ENCODE measurements at regions not wholly inside any gene's neighbourhood (a gene's known extent, or its start where the extent isn't known, plus 50 kb on each side); places are given as distances from the start of the nearest gene placed in this dataset.

DNA sequence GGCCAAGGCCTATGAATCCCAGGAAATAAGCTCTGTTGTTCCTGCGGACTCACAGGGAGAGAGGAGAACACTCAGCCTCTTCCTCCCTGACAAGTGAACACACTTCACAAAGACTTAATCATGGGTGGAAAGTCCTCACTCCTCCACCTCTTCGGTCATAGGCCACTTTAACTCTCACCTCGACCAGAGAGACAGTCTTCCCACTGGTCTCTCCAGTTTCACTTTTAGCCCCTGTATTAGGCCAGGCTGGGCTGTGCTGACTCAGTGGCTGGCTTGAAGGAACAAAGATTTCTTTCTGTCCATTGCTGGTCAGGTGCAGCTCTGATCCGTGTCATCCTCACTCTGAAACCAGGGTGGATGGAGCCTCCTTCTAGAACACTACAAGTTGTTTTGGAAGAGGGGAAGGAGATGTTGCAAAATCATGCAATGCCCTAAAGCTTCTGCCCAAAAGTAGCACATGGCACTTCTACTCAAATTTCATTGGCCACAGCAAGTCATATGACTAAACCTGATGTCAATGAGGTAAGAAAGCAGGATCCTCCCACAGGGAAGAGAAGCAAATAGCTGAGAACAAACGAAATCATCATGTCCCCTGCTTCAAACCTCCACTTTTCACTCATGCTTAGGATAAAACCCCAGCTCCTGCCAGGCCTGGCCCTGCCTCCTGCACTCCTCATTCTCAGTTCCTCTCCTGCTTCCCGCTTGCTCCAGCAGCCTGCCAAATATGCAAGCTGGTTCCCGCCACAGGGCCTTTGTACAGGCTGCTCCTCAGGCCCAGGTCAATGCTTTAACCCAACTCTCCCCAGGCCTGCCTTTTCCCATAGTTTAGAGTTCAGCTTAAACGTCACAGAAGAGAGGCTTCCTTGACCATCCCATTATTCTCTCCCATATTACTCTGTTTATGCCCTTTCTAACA, 150.5 kb upstream of the RUNX3 start:
- DNase-seq (ENCODE audit: low spot score), result no peak

GRCh38 chr1:25079048-25079447, 149.0 kb upstream of the RUNX3 start:
- DNase-seq (ENCODE audit: low spot score), result no peak

DNA sequence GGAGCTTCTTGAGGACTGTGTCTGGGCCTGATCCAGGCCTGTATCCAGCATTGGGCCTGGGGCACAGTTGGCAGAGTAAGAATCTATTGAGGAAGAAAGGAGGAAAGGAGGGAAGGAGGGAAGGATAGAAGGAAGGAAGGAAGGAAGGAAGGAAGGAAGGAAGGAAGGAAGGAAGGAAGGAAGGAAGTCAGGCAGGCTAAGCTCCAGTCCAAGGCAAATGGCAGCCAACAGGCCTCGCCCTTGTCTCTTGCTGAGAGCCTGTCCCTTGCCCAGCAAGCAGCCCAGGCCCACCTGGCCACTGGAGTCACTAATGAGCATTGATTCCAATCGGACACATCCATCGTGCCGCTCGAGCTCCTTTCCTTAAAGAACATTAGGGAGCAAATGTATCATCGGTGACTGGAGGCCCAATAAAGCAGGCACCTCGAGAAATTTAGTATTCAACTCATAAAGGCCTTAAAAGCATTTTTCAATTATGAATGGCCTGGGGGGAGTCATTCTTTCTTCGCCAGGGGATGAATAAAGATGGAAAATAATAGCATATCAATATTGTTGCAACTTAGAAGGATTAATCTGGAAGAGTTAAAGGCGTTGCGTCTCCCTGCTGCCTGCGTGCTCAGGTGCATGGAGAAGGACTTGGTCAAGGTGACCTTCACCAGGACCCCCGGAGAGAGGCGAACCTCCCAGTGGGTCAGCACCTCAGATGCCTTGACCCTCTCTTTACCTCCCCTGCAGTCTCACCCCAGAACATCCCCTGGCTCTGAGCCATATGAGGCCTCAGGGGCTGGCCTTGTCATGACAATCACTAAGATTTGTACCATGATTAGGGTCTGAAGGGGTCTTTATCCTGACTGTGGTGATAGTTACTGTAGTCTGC, 144.5 kb upstream of the RUNX3 start:
- DNase-seq (ENCODE audit: low spot score), result no peak

- no peak for DNase-seq (ENCODE audit: low spot score)
Measured at GRCh38 chr1:25073640-25074270, 143.7 kb upstream of the RUNX3 start.

GRCh38 chr1:25072461-25072860, 142.4 kb upstream of the RUNX3 start:
- DNase-seq (ENCODE audit: low spot score), result no peak

DNA sequence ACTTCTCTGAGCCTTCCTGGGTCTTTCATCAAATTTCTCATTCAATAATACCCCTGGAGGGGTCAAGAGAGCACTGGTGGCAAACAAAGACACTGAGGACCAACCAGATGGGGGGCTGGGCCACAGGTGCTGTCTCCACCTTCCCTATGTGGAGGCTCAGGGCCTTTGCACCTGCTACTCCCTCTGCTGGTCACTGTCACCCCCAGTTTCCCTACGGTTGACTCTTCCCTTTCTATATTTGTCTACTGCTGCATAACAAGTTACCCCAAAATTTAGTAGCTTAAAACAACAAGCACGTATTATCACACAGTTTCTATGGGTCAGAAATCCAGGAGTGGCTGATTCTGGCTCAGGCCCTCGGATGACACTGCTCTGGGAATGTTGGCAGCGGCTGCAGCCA, 138.8 kb upstream of the RUNX3 start:
- DNase-seq (ENCODE audit: low spot score), result no peak

DNA sequence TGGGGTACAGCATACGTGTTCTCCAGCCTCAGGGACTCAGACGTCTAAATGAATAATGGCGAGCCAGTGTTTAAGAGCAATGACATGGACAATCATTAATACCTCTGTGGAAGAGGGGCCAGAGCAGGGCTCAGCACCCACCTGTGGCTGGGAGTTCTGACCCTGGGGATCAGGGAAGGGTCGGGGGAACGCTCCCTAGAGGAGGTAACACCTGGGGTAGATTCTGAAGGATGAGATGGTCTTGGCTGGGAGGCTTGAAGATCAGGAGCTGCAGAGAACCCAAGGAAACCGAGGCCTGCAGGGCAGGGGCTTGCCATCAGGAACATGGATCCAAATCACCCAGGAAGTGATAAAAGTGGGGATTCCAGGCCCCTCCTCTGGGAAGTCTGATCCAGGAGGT, 138.2 kb upstream of the RUNX3 start:
- DNase-seq (ENCODE audit: low spot score), result no peak

GRCh38 chr1:25067518-25068251, 137.6 kb upstream of the RUNX3 start:
- DNase-seq (ENCODE audit: low spot score), result no peak

DNA sequence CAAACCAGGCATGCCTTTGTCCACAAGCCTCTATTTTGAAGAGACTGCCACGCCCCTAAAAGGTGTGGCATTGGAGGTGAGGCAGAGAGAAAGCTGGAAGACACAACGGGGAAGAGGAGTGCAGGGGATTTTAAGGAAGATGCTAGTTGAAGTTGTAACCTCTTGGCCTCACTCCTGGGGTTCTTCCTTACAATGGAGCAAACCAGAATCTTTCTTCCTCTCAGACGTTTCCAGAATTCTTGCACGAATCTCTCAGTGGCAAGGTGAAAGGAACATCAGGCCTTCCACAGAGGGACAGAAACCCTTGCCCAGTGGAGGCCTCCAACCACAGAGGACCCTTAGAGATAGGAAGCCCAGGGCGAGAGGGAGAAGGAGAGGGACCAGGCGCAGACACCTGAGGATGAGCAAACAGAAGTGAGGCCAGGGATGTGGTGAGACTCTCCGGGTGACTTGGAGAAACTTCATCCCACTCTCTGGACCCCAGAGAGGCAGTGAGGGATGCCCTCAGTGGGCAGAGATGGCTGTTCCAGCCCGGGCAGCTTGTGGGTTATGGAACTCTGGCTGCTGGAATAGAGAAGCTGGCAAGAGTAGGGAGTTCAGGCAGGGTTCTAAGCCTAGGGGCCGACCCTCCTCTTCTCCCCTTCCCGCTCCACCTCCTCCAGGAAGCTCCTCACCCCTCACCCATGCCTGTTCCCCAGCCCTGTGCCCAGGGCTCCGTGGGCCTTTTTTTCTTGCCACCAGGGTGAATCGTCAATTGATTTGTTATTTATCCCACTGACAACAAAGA, 136.8 kb upstream of the RUNX3 start:
- DNase-seq (ENCODE audit: low spot score), result no peak

GRCh38 chr1:25066256-25066655, 136.2 kb upstream of the RUNX3 start:
- DNase-seq (ENCODE audit: low spot score), result no peak

GRCh38 chr1:25065795-25066238, 135.7 kb upstream of the RUNX3 start:
- no peak for DNase-seq (ENCODE audit: low spot score)

DNA sequence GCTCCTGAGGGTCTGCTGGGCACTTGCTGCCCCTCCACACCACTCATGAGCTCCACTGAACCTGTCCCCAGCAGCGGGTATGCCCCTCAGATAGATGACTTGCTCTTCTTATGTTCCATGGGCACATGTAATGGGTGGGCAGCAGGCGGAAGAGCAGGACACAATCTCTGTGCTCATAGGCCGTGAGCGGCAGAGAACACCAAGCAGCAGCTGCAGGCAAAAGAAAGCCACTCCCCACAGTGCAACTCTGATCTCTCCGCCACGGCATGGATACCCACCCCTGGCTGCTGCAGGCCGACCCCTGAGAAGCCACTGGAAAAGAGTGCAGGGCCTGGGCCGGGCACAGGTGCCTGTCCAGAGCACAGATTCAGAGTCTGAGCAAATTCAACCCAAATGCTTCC, 135.2 kb upstream of the RUNX3 start:
- no peak for DNase-seq (ENCODE audit: low spot score)

DNA sequence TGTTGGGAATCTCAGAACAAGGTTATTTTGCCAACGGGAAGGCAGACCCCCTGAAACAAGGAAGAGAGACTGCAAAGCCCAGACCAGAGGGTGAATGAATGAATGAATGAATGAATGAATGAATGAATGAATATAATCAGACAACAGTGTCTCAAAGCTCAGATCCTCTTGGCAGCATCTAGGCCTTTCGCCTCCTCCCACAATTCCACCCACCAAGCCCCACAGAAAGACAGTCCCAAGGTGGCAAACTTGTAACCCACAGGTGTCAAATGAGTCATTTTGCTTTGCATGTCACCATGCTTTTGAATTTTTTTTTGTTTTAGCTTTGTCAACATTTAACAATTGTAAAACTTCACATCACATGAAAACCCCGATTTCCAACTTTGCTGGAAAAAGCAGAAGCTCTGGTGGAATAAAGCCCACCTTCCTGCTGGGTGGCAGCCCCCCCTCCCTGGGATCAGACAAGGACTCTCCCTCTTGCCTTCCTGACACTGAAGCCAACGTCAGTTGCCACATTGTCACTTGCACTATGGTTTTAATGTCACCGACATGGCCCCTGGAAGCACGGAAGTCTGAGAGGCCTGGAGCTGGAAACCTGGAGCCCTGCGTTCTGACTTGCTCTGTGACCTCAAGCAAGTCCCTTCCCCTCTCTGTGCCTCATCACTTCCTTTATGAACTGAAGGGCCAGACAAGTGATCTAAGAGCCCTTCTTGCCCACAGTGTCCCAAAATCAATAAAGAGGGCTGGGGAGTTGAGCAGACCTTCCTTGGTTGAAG, 134.6 kb upstream of the RUNX3 start:
- no peak for DNase-seq (ENCODE audit: low spot score)

DNA sequence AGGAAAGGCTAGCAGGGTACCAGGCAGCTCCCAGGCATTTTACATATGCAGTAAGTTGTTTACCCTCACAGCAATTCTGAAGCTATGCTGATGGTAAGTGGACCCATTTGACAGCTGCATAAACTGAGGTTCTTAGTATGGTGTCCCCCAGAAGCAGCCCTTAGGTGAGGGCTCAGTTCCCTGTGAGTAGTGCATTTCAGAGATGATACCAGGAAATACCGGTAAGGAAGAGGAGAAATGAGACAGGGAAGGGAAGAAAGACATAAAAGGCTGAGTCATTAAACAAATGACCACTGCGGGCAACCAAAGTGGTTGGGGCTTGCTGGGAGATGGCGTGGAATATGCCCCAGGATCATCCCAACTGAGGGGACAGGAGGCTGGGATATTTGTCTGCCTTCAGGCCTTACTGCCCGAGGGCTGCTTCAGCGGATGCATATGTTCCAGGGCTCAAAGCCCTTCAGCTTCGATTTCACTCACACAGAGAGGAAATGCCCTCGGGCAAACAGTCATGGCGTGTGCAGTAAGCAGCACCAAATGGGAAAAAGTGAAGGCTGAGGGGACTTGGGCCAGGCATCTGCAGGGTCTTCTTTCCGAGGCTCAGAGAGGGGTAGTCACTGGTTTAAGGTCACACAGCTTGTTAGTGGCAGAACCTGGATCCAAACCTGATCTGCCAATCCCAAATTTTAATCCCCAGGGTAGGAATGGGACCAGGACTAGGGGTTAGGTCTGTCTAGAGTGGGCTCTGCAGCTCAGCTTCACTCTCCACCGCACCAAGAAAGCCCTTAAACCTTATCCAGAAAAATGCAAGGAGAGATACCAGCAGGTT, 133.7 kb upstream of the RUNX3 start:
- DNase-seq (ENCODE audit: low spot score), result peak; percentile 2

GRCh38 chr1:25062621-25063255, 132.7 kb upstream of the RUNX3 start:
- DNase-seq (ENCODE audit: low spot score), result no peak

- DNase-seq (ENCODE audit: low spot score), result no peak
Measured at GRCh38 chr1:25061261-25061995, 131.4 kb upstream of the RUNX3 start.

DNA sequence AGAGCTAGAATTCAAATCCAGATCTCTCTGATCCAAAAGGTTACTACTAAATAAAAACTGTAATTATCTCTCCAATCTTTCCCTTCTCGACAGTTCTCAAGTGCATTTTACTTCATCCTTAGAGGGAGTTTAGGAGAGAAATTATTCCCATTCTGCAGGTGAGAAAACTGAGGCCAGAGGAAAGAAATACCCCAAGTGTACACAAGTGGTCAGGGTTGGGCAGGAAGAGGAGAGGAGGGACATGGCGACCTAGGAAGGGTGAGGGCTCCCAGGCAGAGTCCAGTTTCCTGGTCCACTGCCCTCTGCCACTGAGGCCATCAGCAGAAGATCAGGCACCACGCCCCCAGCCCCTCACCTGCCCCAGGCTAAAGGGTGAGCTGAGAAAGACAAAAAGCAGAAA, 127.1 kb upstream of the RUNX3 start:
- no peak for DNase-seq (ENCODE audit: low spot score)

- no peak for DNase-seq (ENCODE audit: low spot score)
Measured at GRCh38 chr1:25056536-25056935, 126.5 kb upstream of the RUNX3 start.
